Effector memory CD4-positive, alpha-beta T cell (primary cell): ENCODE measurements at regions not wholly inside any gene's neighbourhood (a gene's known extent, or its start where the extent isn't known, plus 50 kb on each side); places are given as distances from the start of the nearest gene placed in this dataset.
"Not testable (repeated sequence)": the region's sequence is repeated elsewhere in the genome, so short reads cannot be mapped to it uniquely, and the experiment has no call there.

Source experiments
- DNase-seq, 3 donors: peaks; one replicate each; pipeline ENCODE4 v3.0.0-alpha.2; 2020
- H3K27ac ChIP-seq: 2 replicates; pipeline ENCODE4 v1.7.0; 2013; ENCODE audit warnings: mild to moderate bottlenecking, low read length, moderate library complexity; ENCODE audit not compliant: insufficient read depth, poor library complexity, severe bottlenecking
- H3K27me3 ChIP-seq: replicated peaks from 2 replicates; pipeline ENCODE4 v1.7.0; 2013; ENCODE audit warnings: mild to moderate bottlenecking, low read length; ENCODE audit not compliant: insufficient read depth, control insufficient read depth, poor library complexity, severe bottlenecking
- H3K36me3 ChIP-seq: 2 replicates; pipeline ENCODE4 v1.7.0; 2013; ENCODE audit warnings: mild to moderate bottlenecking, low read length, moderate library complexity; ENCODE audit not compliant: control insufficient read depth, insufficient read depth
- H3K4me1 ChIP-seq: 2 replicates; pipeline ENCODE4 v1.7.0; 2013; ENCODE audit warnings: low read length, mild to moderate bottlenecking; ENCODE audit not compliant: control insufficient read depth, insufficient read depth, poor library complexity, severe bottlenecking
- H3K4me3 ChIP-seq: 2 replicates; pipeline ENCODE4 v1.7.0; 2013; ENCODE audit warnings: low read length, low read depth, mild to moderate bottlenecking; ENCODE audit not compliant: insufficient read depth, poor library complexity, severe bottlenecking
- H3K9me3 ChIP-seq: 2 replicates; pipeline ENCODE4 v1.7.0; 2013; ENCODE audit warnings: mild to moderate bottlenecking, low read length, moderate library complexity; ENCODE audit not compliant: control insufficient read depth

GRCh38 chr11:45409587-45409986 lies 123.4 kb upstream of the SYT13 start:
- H3K27me3 ChIP-seq = peaks cover 11% of the 10 kb centered on the region
- DNase-seq = no peak
- H3K4me1 ChIP-seq = no peaks in the 10 kb centered on the region
- H3K9me3 ChIP-seq = no peaks in the 10 kb centered on the region
- H3K4me3 ChIP-seq = no peak overlapping the region
- no peaks in the 10 kb centered on the region for H3K36me3 ChIP-seq
- no peak overlapping the region for H3K27ac ChIP-seq

- DNase-seq = no peak
- Histone ChIP-seq H3K27me3 (peaks cover 11% of the 10 kb centered on the region), H3K9me3 (no peaks in the 10 kb centered on the region), H3K27ac (no peak overlapping the region), H3K4me1 (no peaks in the 10 kb centered on the region), H3K4me3 (no peak overlapping the region), H3K36me3 (no peaks in the 10 kb centered on the region)
These were observed 121.1 kb upstream of the SYT13 start for GRCh38 chr11:45407226-45407625.

- DNase-seq = no peak
- H3K4me1 ChIP-seq = no peaks in the 10 kb centered on the region
- H3K27me3 ChIP-seq = peaks cover 4% of the 10 kb centered on the region
- H3K4me3 ChIP-seq = no peak overlapping the region
- H3K36me3 ChIP-seq = no peaks in the 10 kb centered on the region
- no peak overlapping the region for H3K27ac ChIP-seq
- no peaks in the 10 kb centered on the region for H3K9me3 ChIP-seq
These were observed 120.0 kb upstream of the SYT13 start for GRCh38 chr11:45405916-45406670.

- not testable (repeated sequence) for H3K27me3 ChIP-seq, H3K4me3 ChIP-seq, H3K36me3 ChIP-seq, H3K9me3 ChIP-seq, H3K27ac ChIP-seq, H3K4me1 ChIP-seq, DNase-seq
These were observed 117.4 kb upstream of the SYT13 start for GRCh38 chr11:45403521-45403920.

DNA sequence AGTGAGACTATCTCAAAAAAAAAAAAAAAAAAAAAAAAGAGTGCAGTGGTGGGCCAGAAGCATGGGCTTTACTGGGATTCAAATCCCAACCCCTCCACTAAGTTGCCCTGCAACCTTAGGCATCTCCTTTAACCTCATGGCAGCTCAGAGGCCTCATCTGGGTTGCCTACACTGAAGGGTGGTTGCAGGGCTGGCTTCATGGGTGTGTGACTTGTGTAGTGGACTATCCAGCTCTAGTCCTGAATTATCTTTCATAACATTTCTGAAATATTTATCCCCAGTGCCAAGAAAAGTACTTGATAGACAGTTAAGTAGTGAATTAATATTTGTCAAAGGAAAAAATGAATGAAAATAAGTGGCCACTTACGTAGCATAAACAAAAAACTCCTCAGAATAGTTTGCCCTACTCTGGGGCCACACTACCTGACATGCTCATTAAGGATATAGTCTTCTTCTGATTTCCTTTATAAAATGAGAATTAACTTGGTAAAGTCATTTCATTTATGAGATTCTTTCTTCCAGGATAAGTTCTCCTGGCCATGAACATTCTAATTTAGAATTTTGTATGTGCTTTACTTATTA lies 116.0 kb upstream of the SYT13 start:
- Histone ChIP-seq H3K27ac (no peak overlapping the region), H3K9me3 (no peaks in the 10 kb centered on the region), H3K27me3 (no peaks in the 10 kb centered on the region), H3K4me1 (no peaks in the 10 kb centered on the region), H3K4me3 (no peak overlapping the region), H3K36me3 (no peaks in the 10 kb centered on the region)
- DNase-seq = no peak

GRCh38 chr11:45400591-45400990 lies 114.5 kb upstream of the SYT13 start:
- no peak for DNase-seq
- no peak overlapping the region for H3K4me3 ChIP-seq

DNA sequence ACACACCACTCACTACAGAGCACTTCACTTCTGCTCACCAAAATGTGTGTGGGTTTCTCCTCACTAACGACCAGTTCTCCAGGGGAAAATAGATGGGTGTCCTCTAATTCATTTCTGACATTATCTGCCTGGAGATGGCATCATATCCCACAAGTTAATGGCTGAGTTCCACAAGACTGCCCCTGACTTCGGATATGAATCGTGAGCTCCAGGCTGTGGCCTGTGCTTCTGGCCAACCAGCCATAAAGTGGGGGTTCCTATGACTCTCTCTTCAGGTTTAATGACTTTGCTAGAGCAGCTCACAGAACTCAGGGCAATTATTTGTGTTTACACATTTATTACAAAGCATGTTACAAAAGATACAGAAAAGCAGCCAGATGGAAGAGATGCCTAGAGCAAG lies 113.0 kb upstream of the SYT13 start:
- DNase-seq = no peak

More at GRCh38 chr11:45400591-45400990, 114.5 kb upstream of the SYT13 start:
- Histone ChIP-seq H3K27me3 (no peaks in the 10 kb centered on the region), H3K27ac (no peak overlapping the region), H3K9me3 (no peaks in the 10 kb centered on the region), H3K4me1 (no peaks in the 10 kb centered on the region), H3K36me3 (no peaks in the 10 kb centered on the region)

GRCh38 chr11:45398325-45398724 lies 112.2 kb upstream of the SYT13 start:
- H3K4me3 ChIP-seq = no peak overlapping the region
- no peaks in the 10 kb centered on the region for H3K9me3 ChIP-seq
- DNase-seq = no peak
- H3K27me3 ChIP-seq = no peaks in the 10 kb centered on the region
- no peaks in the 10 kb centered on the region for H3K36me3 ChIP-seq
- no peak overlapping the region for H3K27ac ChIP-seq
- no peaks in the 10 kb centered on the region for H3K4me1 ChIP-seq

More for the DNA sequence above, 113.0 kb upstream of the SYT13 start:
- H3K36me3 ChIP-seq = no peaks in the 10 kb centered on the region
- no peak overlapping the region for H3K27ac ChIP-seq
- H3K27me3 ChIP-seq = no peaks in the 10 kb centered on the region
- H3K4me3 ChIP-seq = no peak overlapping the region
- no peaks in the 10 kb centered on the region for H3K4me1 ChIP-seq
- no peaks in the 10 kb centered on the region for H3K9me3 ChIP-seq

DNA sequence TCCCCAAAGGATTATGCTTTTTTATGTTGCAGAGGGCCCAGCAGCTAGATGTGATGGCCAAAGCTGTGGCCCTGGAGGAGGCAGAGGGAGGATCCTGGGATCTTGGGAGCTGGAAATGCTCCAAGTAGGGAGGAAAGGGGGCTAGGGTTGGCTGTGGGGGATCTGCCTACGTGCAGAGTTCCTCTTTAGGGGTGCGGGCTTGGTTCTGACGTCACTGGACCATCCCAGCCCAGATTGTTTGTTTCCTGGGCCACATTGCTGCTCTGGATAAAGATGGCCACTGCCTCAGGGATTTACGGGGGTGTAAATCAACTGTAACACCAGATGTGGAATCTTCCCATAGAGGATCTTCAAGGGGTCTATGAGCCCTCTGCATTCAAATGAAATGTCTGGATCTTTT lies 110.3 kb upstream of the SYT13 start:
- H3K9me3 ChIP-seq = no peaks in the 10 kb centered on the region

DNA sequence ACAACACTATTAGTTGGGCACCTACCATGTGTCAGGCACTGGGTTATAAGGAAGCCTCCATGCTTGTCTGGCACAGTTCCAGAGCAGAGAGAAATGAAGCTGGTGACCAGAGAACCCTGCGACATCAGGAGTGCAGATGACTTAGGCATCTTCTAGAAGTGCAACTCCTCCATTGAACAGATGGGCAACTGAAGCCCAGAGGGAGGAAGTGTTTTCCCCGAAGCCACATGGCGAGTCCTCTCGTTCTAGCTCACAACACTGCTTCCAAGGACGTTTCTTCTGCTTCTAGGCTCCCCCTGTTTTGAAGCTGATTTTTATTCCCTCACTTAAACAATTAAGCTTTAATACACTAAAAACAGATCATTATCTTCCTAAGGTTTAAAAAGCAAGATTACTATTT lies 109.8 kb upstream of the SYT13 start:
- Histone ChIP-seq H3K27me3 (no peaks in the 10 kb centered on the region), H3K9me3 (no peaks in the 10 kb centered on the region)
- no peak for DNase-seq

More for the DNA sequence above, 110.3 kb upstream of the SYT13 start:
- no peak overlapping the region for H3K4me3 ChIP-seq
- H3K27me3 ChIP-seq = no peaks in the 10 kb centered on the region
- DNase-seq = no peak
- no peak overlapping the region for H3K27ac ChIP-seq
- H3K4me1 ChIP-seq = no peaks in the 10 kb centered on the region
- no peaks in the 10 kb centered on the region for H3K36me3 ChIP-seq

More for the DNA sequence above, 109.8 kb upstream of the SYT13 start:
- Histone ChIP-seq H3K27ac (no peak overlapping the region), H3K36me3 (no peaks in the 10 kb centered on the region), H3K4me1 (no peaks in the 10 kb centered on the region), H3K4me3 (no peak overlapping the region)
